Thyroid gland (tissue), 4 donors: ENCODE measurements at regions not wholly inside any gene's neighbourhood (a gene's known extent, or its start where the extent isn't known, plus 50 kb on each side); places are given as distances from the start of the nearest gene placed in this dataset.

Experiments
- DNase-seq, 2 donors: peaks; one replicate each; pipeline ENCODE4 v3.0.0-alpha.2; 2019
- H3K27ac ChIP-seq, 3 donors: fragments of 200-600 bp; sonication (generic); 1 replicate in 2 of 3; 2 replicates in 1 of 3; pipeline ENCODE4 v1.5.1; 2016 to 2019; ENCODE audit warnings: mild to moderate bottlenecking in 1 of 3, moderate library complexity in 1 of 3
- H3K27me3 ChIP-seq: fragments of 200-600 bp; sonication (generic); one replicate; pipeline ENCODE4 v1.5.1; 2019
- H3K36me3 ChIP-seq, 2 donors: fragments of 200-600 bp; sonication (generic); one replicate each; pipeline ENCODE4 v1.5.1; 2016 to 2019
- H3K4me1 ChIP-seq, 2 donors: fragments of 200-600 bp; sonication (generic); one replicate each; pipeline ENCODE4 v1.5.1; 2017 to 2019
- H3K4me3 ChIP-seq, 3 donors: fragments of 200-600 bp; sonication (generic); replicated peaks in 1 of 3; 1 replicate in 2 of 3; 2 replicates in 1 of 3; pipeline ENCODE4 v1.5.1; 2016; ENCODE audit warnings: mild to moderate bottlenecking in 1 of 3
- H3K9me3 ChIP-seq: fragments of 200-600 bp; sonication (generic); one replicate; pipeline ENCODE4 v1.5.1; 2017
- CTCF ChIP-seq, 6 experiments: fragments of 200-600 bp in 3 of 6; fragments of 450-650 bp in 3 of 6; sonication (generic) in 3 of 6; IDR thresholded peaks; one replicate each; pipeline ENCODE4 v1.5.1; 2016 to 2019; ENCODE audit warnings: antibody characterized with exemption in 6 of 6, mild to moderate bottlenecking in 2 of 6, inconsistent platforms in 1 of 6, moderate library complexity in 1 of 6
- POLR2A ChIP-seq, 2 donors: fragments of 450-650 bp; IDR thresholded peaks; one replicate each; pipeline ENCODE4 v1.6.1; 2017; ENCODE audit warnings: antibody characterized with exemption in 2 of 2, mild to moderate bottlenecking in 2 of 2, moderate library complexity in 1 of 2
- WGBS, 2 donors: methylation state at CpG; one replicate each; pipeline ENCODE4 v1.1.5; 2017; 5-methylcytosine and 5-hydroxymethylcytosine counted together
- intact Hi-C: fragments of 100-400 bp; cut with DNase I; formaldehyde crosslinking; loops from one replicate; pipeline ENCODE4 v1.15.1; 2023

DNA sequence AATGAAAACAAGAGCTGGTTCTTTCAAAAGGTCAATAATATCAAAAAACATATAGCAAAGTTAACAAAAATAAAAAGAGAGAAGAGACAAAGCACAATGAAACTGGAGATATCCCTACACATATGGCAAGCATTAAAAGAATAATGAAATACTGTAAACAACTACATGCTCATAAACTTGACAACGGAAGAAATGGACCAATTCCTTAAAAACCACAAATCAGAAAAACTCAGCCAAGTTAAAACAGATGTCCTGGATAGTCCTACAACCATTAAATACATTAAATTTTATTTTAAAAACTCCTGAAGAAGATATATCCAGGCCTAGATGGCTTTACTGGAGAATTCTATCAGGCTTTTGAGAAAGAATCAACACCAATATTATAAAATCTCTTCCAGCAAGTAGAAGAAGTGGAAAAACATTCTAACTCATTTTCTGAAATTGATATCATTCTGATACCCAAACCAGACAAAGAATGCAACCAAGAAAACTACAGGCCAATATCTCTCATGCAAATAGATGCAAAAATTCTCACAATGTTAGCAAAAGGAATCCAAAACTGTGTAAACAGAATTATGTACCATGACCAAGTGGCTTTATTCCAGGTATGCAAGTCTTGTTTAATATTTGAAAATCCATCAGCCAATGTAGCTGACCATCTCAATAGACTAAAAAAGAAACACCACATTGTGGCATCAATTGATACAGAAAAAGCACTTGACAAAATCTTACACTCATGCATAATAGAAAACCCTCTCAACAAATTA, 56.1 kb upstream of the LRRC7 start:
- no peak for DNase-seq
- TF ChIP-seq POLR2A (IDR thresholded peaks at IDR 0.05) (no peak), CTCF (IDR thresholded peaks at IDR 0.05) (no peak)
- Histone ChIP-seq H3K4me3 (no peak overlapping the region), H3K36me3 (no peaks in the 10 kb centered on the region), H3K4me1 (no peaks in the 10 kb centered on the region), H3K27me3 (no peaks in the 10 kb centered on the region), H3K27ac (no peak overlapping the region), H3K9me3 (no peaks in the 10 kb centered on the region)
- WGBS, 2 donors, result 80 to 86% methylated on average over 1 of the region's 1 CpG
- intact Hi-C loops, result no loop called here

DNA sequence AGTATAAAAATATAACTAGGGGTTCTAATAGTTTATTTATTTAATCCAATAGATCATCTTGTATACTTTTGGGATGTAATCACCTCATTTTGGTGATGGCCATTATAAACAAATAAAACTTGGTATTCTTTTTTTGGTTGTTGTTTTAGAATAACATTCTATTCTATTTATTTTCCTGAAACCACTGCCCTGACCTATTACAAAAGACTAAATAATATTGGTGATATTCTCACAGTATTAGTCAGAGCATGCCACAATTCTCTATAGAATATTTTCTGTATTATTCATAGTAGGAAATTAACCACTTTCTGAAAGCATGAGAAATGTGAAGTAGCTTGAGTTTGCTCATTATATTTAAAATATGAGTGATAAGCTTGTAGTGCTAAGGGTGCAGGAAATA, 54.1 kb upstream of the LRRC7 start:
- H3K27ac ChIP-seq, result no peak overlapping the region
- TF ChIP-seq CTCF (IDR thresholded peaks at IDR 0.05) (no peak), POLR2A (IDR thresholded peaks at IDR 0.05) (no peak)
- no peaks in the 10 kb centered on the region for H3K4me1 ChIP-seq
- no peaks in the 10 kb centered on the region for H3K27me3 ChIP-seq
- H3K36me3 ChIP-seq, result no peaks in the 10 kb centered on the region
- intact Hi-C loops, result no loop called here
- no peak for DNase-seq
- no peaks in the 10 kb centered on the region for H3K9me3 ChIP-seq
- H3K4me3 ChIP-seq, result no peak overlapping the region
